HG03025 (cell line): ENCODE measurements at regions not wholly inside any gene's neighbourhood (a gene's known extent, or its start where the extent isn't known, plus 50 kb on each side); places are given as distances from the start of the nearest gene placed in this dataset.

ENCODE experiments used
- ATAC-seq: cut with Tn5 transposase; IDR thresholded peaks from one replicate; pipeline ENCODE4 v1.9.1; 2021; ENCODE audit warnings: mild to moderate bottlenecking, moderate library complexity; ENCODE audit not compliant: unreplicated experiment, low FRiP score

- no peak for ATAC-seq
Observed at GRCh38 chr21:35770101-35770945, 290.0 kb downstream of the SETD4 start.

- no peak for ATAC-seq
Observed at GRCh38 chr21:35768187-35768586, 292.1 kb downstream of the SETD4 start.

- ATAC-seq, result no peak
Observed at GRCh38 chr21:35764586-35764985, 295.7 kb downstream of the SETD4 start.

- no peak for ATAC-seq
Observed at GRCh38 chr21:35764077-35764476, 296.2 kb downstream of the SETD4 start.

DNA sequence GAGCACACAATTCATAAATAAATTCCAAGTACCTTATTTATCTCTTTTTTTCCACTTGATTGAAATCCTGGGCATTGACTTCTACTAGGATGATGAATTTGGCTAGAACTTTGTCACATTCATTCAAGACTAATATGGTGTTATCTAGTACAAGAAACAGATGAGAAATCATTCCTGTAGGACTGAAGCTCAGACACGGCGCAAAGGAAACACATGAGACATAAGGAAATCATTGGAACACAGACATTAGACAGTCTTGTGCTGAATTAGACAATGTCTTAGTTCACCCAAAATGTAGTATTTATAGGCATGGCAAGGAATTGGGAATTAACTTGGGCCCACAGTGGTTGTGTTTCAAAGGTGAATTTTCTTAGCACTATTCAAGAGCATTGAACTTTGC, 305.7 kb downstream of the SETD4 start:
- ATAC-seq, result no peak

DNA sequence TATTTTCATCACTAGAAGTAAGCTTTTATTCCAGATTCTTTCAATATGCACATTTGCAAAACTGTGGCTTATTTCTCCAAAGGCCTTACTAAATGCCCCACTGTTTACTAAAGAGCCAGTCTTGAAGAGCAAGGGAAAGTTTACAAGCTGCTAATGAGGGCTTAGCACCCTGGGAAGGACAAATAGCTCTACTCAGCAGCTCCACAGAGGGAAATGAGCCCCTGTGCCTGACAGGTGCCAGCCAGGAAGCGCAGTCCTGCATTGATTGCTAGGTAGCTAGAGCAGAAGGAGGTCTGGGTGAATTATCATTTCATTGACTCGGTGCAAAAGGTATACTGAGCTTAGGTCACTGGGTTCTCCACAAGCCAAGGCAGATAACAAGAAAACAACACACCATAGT, 307.0 kb downstream of the SETD4 start:
- no peak for ATAC-seq

GRCh38 chr21:35751171-35751570, 309.2 kb downstream of the SETD4 start:
- ATAC-seq, result no peak

DNA sequence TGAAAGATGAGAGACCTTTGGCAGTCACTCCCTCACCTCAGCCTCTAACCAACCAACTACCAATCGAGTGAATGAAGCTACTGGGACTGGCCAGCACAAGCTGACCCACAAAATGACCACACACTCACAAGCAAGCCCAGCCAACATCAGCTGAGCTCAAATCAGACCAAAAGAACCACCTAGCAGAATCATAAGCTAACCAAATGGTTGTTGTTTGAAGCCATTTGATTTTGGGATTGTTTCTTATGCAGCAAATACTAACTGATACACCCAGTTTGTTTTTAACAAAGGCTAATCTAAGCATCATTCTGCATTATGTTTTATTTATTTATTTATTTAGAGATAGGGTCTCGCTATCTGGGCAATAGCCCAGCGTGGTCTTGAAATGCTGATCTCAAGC, 310.4 kb downstream of the SETD4 start:
- no peak for ATAC-seq

- ATAC-seq, result no peak
Observed at GRCh38 chr21:35748678-35749314, 311.5 kb downstream of the SETD4 start.

DNA sequence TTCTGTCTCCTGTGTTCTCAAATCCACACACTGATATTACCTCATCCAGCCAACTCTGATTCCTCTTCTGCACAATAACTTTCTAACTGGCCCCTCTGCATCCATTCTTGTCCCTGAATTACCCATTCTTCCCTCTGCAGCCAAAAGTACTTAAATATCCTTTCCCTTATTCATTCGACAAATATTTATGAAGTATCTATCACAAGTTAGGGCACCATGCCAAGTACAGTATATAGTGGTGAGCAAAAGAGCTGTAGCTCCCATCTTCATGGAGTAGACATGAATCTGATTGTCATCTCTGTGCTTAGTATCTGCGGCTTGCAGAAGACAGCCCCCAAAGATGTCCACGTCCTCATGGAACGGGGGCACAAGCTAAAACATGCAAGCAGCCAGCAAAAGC, 316.8 kb downstream of the SETD4 start:
- no peak for ATAC-seq

DNA sequence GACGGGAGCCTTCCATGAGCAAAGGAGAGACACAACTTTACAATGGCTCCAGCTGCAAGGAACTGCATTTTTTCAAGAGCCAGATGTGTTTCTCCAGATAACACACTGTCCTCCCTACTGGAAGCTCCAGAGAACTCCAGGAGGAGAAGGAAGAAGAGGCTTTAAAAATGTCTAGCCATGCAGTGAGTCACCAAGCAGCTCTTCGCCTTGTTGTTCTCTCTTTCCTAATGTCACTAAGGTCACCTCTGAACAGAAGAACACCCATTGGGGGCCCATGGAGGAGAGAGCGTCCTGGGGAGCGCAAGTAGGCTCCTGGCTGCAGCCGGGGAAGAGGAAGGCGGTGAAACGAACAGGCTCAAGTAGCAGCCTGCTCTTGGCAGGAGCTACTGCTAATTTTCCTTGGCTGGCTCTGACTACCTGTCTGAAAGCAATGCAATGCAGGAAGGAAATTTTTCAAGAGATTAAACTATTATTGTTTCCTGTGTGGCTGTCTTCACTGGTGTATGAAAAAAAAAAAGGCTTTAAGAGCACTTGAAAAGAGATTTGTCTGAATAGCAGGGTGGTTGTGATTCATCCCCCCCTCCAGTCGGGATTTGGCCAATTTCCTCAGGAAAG, 321.9 kb downstream of the SETD4 start:
- no peak for ATAC-seq

- ATAC-seq, result no peak
Observed at GRCh38 chr21:35737899-35738346, 322.4 kb downstream of the SETD4 start.

- no peak for ATAC-seq
Observed at GRCh38 chr21:35737449-35737848, 322.9 kb downstream of the SETD4 start.

DNA sequence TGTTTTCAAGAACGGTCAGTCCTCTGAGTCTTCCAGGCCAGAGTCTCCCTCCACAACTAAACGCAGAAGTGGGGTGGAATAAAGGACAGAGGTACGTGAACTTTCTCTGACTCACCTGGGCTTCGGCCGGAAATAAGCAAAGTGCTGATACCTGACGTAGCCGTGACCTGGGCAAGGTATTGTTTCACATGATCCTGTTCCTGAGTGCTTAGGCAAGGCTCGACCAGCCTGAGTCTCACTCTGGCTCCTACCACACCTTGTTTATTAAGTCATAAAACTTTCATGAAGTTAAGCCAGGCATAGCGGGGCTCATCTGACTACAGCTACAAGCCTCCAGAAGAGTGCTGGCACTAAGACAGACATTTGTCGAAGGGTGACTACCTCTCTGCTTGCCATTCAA, 327.5 kb downstream of the SETD4 start:
- ATAC-seq, result no peak

GRCh38 chr21:35730325-35730724, 330.0 kb downstream of the SETD4 start:
- ATAC-seq, result no peak

DNA sequence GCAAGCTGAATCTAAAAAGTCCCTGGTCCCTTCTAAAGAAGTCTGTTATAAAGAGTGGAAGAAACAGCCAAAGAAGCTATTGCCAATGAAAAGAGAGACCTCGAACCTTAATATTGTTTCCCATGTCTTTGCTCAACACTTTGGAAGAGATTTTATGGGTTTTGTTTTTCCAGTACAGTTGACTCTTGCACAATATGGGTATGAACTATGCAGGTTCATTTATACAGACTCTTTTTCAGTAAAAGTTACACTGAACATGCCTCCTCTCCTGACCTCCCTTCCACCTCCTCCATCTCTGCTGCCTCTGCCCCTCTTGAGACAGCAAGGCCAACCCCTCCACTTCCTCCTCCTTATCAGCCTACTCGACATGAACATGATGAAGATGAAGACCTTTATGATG, 332.5 kb downstream of the SETD4 start:
- ATAC-seq, result no peak

- ATAC-seq, result no peak
Observed at GRCh38 chr21:35724156-35724555, 336.2 kb downstream of the SETD4 start.

DNA sequence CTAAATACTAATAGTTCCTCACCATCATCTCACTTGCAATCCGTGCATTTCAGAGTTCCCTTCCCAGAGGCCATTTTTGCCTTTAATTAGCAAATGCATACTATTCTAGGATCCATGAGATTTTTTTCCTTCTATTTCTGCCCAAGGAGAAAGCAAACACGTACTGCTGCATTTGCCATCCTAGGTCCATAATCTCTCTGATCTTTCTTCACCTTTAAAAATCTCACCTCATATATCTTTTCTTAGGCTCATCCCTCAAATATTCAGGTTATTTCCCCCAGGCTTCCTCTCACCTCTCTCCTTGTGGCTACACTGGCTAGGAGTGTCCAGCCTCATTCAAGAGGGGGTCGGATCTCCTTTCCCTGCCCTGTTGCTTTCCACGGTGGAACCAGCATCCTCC, 338.6 kb downstream of the SETD4 start:
- ATAC-seq, result no peak

DNA sequence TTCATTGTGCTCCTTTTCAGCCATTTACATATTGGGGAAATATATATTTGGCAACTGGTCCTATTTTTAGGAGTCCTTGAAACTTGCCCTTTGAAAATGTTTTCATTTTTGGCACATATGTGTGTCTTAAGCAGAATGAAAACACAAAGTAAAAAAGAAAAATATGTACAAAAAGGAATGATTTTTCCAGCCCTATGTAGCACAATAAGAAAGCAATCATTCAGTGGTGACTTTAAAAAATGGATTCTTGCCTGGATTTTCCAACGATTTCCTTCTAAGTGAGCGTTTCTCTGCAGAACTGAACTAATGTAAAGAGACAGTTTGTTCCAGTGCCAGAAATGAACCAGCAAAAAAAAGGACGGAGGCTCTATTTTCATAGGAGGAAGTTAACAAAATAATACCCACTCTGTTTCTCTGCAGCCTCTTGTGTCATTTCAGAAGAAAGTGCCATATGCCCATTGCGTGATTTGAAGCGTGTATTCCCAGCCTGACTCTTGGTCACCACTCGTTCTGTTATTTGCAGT, 340.1 kb downstream of the SETD4 start:
- ATAC-seq, result no peak

GRCh38 chr21:35719080-35719479, 341.2 kb downstream of the SETD4 start:
- ATAC-seq, result no peak

DNA sequence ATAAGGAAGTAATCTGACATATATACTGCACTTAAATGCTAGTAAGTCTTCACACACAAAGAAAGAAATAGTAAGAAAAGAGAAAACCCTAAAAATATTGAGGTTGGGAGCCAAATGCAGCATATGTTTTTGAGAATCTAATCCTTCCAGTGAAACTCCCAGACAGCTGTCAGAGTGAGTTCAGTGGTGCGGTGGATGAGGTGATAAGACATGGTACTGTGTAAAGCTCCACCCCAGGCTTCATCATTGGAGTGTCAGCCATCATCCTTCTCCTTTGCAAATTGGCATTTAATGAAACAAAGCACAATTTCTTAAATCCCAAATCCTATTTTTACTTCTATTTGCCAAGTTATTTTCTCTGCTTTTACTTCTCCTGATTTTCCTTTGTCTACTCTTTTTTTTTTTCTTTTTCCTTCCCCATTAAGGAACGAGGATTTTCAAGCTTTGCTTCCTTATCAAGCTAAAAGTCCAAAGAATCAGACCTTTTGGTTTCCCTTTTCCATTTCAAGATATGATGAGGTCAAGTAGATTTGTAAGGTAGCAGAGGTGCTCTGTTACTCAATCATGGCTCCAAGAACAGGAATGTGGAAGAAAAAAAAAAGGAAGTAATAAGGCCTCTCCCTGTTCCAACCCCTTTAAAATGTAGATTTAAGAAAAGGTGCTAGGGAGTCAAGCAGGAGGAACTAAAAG, 343.3 kb downstream of the SETD4 start:
- ATAC-seq, result no peak
